ENCODE measurements at regions not wholly inside any gene's neighbourhood (a gene's known extent, or its start where the extent isn't known, plus 50 kb on each side); places are given as distances from the start of the nearest gene placed in this dataset.
"Not testable (repeated sequence)": the region's sequence is repeated elsewhere in the genome, so short reads cannot be mapped to it uniquely, and the experiment has no call there.

GRCh38 chr7:69062020-69062765 is 536.1 kb upstream of the AUTS2 start:
- DNase-seq: no peak

- peak in 1 of 3 experiments; percentile 8 for DNase-seq
Measured at GRCh38 chr7:69067397-69067796, 530.9 kb upstream of the AUTS2 start.

GRCh38 chr7:69070476-69070875 is 527.8 kb upstream of the AUTS2 start:
- no peak for DNase-seq

- DNase-seq: no peak
Measured at GRCh38 chr7:69076566-69076965, 521.7 kb upstream of the AUTS2 start.

- no peak for DNase-seq
Measured at GRCh38 chr7:69078997-69079769, 519.1 kb upstream of the AUTS2 start.

- not testable (repeated sequence) for DNase-seq
Measured at GRCh38 chr7:69087281-69087680, 511.0 kb upstream of the AUTS2 start.

GRCh38 chr7:69088185-69088584 is 510.1 kb upstream of the AUTS2 start:
- no peak for DNase-seq

- DNase-seq: no peak
Measured at GRCh38 chr7:69090936-69091335, 507.3 kb upstream of the AUTS2 start.

- DNase-seq: no peak
Measured at GRCh38 chr7:69091521-69091920, 506.8 kb upstream of the AUTS2 start.

GRCh38 chr7:69095127-69095526 is 503.1 kb upstream of the AUTS2 start:
- no peak for DNase-seq

- DNase-seq: no peak
Measured at GRCh38 chr7:69095649-69096048, 502.6 kb upstream of the AUTS2 start.

- no peak for DNase-seq
Measured at GRCh38 chr7:69104023-69104422, 494.3 kb upstream of the AUTS2 start.

GRCh38 chr7:69105092-69105491 is 493.2 kb upstream of the AUTS2 start:
- no peak for DNase-seq

GRCh38 chr7:69105981-69106380 is 492.3 kb upstream of the AUTS2 start:
- no peak for DNase-seq

- not testable (repeated sequence) for DNase-seq
Measured at GRCh38 chr7:69106449-69106848, 491.8 kb upstream of the AUTS2 start.

GRCh38 chr7:69106946-69107345 is 491.3 kb upstream of the AUTS2 start:
- DNase-seq: not testable (repeated sequence)

GRCh38 chr7:69108097-69108496 is 490.2 kb upstream of the AUTS2 start:
- peak in 1 of 3 experiments; percentile 77 for DNase-seq

GRCh38 chr7:69109246-69109645 is 489.0 kb upstream of the AUTS2 start:
- DNase-seq: no peak

- DNase-seq: no peak
Measured at GRCh38 chr7:69109879-69110278, 488.4 kb upstream of the AUTS2 start.

- no peak for DNase-seq
Measured at GRCh38 chr7:69110450-69111050, 487.7 kb upstream of the AUTS2 start.

GRCh38 chr7:69114374-69114773 is 483.9 kb upstream of the AUTS2 start:
- DNase-seq: no peak

GRCh38 chr7:69115788-69116187 is 482.5 kb upstream of the AUTS2 start:
- no peak for DNase-seq

GRCh38 chr7:69116196-69116595 is 482.1 kb upstream of the AUTS2 start:
- not testable (repeated sequence) for DNase-seq

- no peak for DNase-seq
Measured at GRCh38 chr7:69122953-69123352, 475.3 kb upstream of the AUTS2 start.

Measured in NCI-H1417 (cell line).